ENCODE measurements at regions not wholly inside any gene's neighbourhood (a gene's known extent, or its start where the extent isn't known, plus 50 kb on each side); places are given as distances from the start of the nearest gene placed in this dataset.

GRCh38 chr4:30125868-30126267 is 594.3 kb upstream of the PCDH7 start:
- TF ChIP-seq POLR2AphosphoS5 (IDR thresholded peaks at IDR 0.05) (no peak), CTCF (IDR thresholded peaks at IDR 0.05) (no peak), POLR2A (IDR thresholded peaks at IDR 0.05) (no peak), EP300 (IDR thresholded peaks at IDR 0.05) (no peak)
